ENCODE measurements at regions not wholly inside any gene's neighbourhood (a gene's known extent, or its start where the extent isn't known, plus 50 kb on each side); places are given as distances from the start of the nearest gene placed in this dataset.
"Not testable (repeated sequence)": the region's sequence is repeated elsewhere in the genome, so short reads cannot be mapped to it uniquely, and the experiment has no call there.

DNA sequence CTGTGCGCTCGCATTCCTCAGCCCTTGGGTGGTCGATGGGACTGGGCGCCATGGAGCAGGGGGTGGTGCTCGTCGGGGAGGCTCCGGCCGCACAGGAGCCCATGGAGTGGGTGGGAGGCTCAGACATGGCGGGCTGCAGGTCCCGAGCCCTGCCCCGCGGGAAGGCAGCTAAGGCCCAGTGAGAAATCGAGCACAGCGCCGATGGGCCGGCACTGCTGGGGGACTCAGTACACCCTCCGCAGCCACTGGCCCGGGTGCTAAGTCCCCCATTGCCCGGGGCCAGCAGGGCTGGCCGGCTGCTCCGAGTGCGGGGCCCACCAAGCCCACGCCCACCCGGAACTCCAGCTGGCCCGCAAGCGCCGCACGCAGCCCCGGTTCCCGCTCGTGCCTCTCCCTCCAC lies 104.1 kb downstream of the SRGAP2 start:
- POLR2A ChIA-PET; CTCF ChIA-PET; DNase-seq (ENCODE audit: extremely low spot score): not testable (repeated sequence)

DNA sequence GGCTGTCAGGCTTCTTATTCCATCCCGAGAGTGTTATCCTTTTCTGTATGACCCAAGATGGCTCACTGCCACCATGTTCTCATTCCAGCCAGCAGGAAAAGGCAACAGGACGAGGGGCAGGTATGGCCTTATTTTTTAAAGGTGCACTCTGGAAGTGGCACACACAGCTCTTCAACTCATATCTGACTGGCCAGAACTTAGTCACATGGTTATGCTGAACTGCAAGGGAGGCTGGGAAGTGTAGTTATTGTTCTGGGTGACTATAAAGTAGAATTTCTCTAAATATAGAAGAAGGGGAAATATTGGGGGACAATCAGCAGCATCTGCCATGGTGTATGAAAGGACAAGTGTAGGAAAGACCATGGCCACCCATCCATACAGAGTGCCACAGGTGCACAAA lies 107.6 kb downstream of the SRGAP2 start:
- CTCF ChIA-PET; DNase-seq (ENCODE audit: extremely low spot score); POLR2A ChIA-PET: not testable (repeated sequence)

GRCh38 chr1:206311611-206312273 lies 108.4 kb downstream of the SRGAP2 start:
- POLR2A ChIA-PET; CTCF ChIA-PET; DNase-seq (ENCODE audit: extremely low spot score): not testable (repeated sequence)

GRCh38 chr1:206312274-206312665 lies 108.9 kb downstream of the SRGAP2 start:
- CTCF ChIA-PET; DNase-seq (ENCODE audit: extremely low spot score); POLR2A ChIA-PET: not testable (repeated sequence)

DNA sequence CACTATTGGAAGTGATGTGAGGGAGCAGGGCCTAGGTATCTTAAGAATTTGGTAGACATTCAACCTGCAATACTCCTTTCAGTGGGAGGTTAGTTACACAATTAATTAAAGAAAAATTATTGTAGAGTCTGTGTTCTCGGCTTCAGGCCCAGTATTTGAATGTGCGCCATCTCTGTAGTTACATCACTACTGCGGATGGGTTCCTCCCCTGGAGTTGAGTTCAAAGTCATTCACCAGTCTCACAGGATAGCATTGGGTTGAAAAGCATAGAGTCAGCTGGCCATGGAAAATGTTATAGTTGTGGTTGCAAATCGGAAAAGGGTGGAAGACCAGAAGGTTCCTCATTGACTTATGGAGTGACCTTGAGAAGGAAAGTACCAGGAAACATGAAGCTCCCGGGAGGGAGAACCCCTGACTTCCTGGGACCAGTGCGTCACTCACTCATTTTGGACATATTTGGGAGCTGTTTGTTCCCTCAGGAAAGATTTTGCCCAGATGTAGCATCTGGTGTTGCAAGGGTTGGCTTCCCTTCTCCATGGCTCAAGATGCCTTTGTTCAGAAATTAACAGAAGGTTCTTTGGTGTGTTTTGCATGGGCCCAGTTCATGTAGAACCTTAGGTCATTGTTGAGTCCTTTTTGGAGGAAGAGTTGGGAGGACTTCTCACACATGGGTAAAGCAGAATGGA lies 111.8 kb downstream of the SRGAP2 start:
- CTCF ChIA-PET; POLR2A ChIA-PET; DNase-seq (ENCODE audit: extremely low spot score): not testable (repeated sequence)

GRCh38 chr1:206316901-206317300 lies 113.6 kb downstream of the SRGAP2 start:
- POLR2A ChIA-PET; DNase-seq (ENCODE audit: extremely low spot score); CTCF ChIA-PET: not testable (repeated sequence)

DNA sequence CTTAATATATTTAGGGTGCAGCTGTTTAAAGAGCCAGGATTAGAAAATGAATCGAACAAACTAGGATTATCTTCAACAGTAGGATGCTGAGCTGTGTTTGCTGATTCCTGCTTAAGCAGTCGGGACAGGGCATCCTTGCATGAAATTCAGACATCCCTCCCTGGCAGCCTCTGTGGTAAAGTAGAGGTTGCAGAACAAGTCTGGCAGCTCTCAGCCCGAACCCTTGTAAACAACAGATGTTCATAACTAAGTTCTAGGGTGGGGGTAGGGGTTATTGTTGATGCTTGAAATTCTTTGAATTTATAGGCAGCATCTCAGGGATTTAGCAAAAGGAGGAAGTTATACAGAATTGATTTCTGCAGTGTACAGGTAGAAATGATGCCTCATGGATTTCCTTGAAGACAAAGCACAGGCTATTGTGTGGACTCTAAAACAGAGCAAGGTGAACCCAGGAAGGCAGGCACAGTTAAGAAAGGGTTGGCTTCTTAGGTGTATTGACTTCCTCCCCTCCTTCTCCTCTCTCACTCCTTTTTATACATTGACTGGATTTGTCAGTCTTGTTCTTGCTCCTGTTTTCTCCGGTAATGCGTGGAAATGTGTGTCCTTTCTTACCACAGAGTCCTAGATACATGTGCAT lies 114.7 kb downstream of the SRGAP2 start:
- CTCF ChIA-PET; DNase-seq (ENCODE audit: extremely low spot score); POLR2A ChIA-PET: not testable (repeated sequence)

- DNase-seq (ENCODE audit: extremely low spot score); POLR2A ChIA-PET; CTCF ChIA-PET: not testable (repeated sequence)
Measured at GRCh38 chr1:206320227-206320626, 116.9 kb downstream of the SRGAP2 start.

DNA sequence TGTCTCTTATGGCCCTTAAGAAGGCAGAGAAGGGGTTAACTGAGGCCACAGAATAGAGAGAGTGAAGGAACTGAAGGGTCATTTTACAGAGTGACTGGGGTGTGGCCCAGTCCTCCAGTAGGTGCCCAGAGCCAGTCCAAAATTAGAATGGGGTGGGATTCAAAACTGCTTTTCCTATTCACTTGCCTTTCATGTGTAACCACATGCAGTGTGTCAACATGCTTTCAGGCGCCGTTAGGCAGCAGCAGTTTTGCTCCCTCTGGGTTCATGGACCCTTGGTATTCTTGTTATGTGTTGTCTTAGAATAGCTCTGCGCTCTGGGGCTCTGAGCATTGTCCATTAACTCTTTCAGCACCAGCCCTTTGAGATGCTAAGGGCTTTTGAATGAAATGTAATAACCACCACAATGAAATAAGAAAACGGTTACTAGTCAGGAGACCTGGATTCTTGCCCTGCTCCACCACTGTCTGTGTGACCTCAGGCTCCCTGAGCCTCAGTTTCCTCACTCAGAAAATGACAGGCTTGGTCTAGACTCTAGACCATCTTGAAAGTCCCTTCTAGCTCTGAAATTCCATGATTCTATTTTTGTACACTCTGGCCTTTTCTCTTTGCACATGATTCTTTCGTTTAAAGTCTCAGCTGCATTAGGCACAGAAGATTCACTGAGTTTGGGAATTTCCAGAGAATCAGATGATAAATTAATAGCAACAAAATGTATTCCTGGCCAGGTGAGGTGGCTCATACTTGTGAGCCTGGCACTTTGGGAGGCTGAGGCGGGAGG lies 123.0 kb downstream of the SRGAP2 start:
- CTCF ChIA-PET; DNase-seq (ENCODE audit: extremely low spot score); POLR2A ChIA-PET: not testable (repeated sequence)

GRCh38 chr1:206331597-206331996 lies 128.3 kb downstream of the SRGAP2 start:
- POLR2A ChIA-PET; DNase-seq (ENCODE audit: extremely low spot score); CTCF ChIA-PET: not testable (repeated sequence)

DNA sequence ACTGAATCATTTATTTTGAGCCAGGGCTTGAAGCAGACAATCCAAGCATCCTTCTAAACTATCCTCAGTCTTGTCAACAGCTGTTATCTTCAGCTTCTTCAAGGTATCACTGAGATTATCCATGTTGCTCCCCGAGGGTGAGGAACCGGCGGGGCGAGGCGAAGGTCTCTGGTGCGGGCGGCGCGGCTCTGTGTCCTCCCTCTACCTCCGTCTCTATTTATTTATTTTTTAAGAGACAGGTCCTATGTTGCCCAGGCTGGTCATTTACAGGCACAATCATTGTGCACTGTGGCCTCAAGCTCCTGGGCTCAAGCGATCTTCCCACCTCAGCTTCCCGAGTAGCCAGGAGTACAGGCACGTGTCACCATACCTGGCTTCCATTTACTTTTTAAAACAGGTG lies 130.0 kb downstream of the SRGAP2 start:
- CTCF ChIA-PET; DNase-seq (ENCODE audit: extremely low spot score); POLR2A ChIA-PET: not testable (repeated sequence)

DNA sequence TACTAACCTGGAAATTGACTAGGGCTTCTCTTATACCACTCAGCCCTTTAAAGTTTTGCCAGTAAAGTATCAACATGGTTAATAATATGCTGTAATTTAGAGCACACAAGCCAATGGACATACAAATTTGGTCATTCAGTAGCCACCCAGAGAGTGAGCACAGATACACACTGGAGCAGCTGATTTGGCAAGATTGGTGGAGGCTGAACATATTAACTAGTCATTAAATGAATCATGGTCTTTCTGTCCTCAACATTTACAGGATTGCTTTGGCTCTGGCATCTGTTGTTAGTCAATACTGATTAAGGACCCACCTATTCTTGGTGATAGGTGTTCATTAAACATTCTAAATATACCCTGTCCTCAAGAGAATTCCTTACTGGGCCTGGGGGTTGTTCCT lies 130.6 kb downstream of the SRGAP2 start:
- POLR2A ChIA-PET; DNase-seq (ENCODE audit: extremely low spot score); CTCF ChIA-PET: not testable (repeated sequence)

DNA sequence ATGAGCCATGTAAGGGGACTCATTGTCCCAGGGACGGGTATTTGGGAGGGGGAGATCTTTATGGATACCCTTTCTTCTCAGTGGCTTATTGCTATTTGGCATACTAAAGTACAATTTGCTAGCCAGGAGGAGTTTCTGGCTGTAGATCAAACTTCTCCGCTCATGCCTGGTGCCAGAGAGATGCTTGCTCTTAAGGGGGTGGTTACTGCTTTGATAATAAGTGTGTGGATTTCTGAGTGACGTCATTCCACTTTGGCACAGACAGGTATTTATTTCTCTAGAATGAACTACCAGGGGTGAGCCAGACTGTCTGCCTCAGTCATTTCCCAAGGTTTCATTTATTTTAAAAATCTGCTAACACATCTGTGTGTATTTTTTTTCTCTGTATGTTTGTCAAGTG lies 131.1 kb downstream of the SRGAP2 start:
- POLR2A ChIA-PET; CTCF ChIA-PET; DNase-seq (ENCODE audit: extremely low spot score): not testable (repeated sequence)

DNA sequence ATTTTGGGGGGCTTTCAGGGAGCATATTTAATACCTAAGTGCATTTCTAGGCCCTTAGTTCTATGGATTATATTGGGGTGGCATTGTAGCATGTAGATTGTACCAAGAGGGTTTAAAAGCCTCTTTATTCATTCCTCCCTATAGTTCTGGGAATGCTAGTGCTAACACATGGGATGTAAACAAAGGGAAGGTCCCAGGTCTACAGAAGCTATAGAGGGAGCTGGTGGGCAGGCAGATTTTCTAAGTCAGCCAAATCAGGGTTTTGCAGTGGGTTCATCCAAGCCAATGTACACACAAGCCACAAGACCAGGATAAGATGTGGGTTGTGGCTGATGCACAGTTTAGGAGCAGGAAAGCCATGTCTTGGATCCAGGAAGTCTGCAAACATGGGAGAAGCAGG lies 131.8 kb downstream of the SRGAP2 start:
- DNase-seq (ENCODE audit: extremely low spot score); POLR2A ChIA-PET; CTCF ChIA-PET: not testable (repeated sequence)

- DNase-seq (ENCODE audit: extremely low spot score); POLR2A ChIA-PET; CTCF ChIA-PET: not testable (repeated sequence)
Measured at GRCh38 chr1:206335875-206336846, 132.8 kb downstream of the SRGAP2 start.

- DNase-seq (ENCODE audit: extremely low spot score); CTCF ChIA-PET; POLR2A ChIA-PET: not testable (repeated sequence)
Measured at GRCh38 chr1:206337024-206337423, 133.3 kb upstream of the IKBKE start.

- DNase-seq (ENCODE audit: extremely low spot score); CTCF ChIA-PET; POLR2A ChIA-PET: not testable (repeated sequence)
Measured at GRCh38 chr1:206350493-206351275, 119.6 kb upstream of the IKBKE start.
